B cell (primary cell): ENCODE measurements at regions not wholly inside any gene's neighbourhood (a gene's known extent, or its start where the extent isn't known, plus 50 kb on each side); places are given as distances from the start of the nearest gene placed in this dataset.

Source experiments
- EZH2 ChIP-seq: IDR thresholded peaks from 2 replicates; pipeline ENCODE4 v1.6.1; 2012; ENCODE audit warnings: borderline replicate concordance, low read depth, mild to moderate bottlenecking, moderate library complexity, low read length; ENCODE audit not compliant: insufficient read depth, poor library complexity, severe bottlenecking
- TF ChIP-seq, protein P1 (sequence below): fragments of 200-600 bp; IDR thresholded peaks from one replicate; pipeline ENCODE4 v1.8.0; 2022; ENCODE audit warnings: antibody characterized with exemption, mild to moderate bottlenecking

DNA sequence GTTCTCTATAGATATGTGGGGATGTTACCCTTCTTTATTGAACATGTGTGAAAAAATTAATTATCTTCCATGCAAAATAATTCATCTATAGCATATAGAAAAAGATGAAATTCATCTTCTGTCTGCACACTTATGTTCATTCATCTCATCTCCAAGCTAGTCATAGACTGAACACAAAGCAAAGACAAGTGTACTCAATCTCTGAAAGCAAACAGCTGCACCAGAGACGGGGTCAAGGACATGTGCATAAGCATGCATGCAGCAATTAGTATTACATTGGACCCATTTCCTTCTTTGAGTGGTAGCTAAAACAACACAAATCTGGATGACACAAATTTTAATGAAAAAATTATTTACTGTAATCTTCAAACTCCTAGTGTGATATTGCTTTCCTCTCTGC lies 547.0 kb upstream of the COX7C start:
- TF ChIP-seq, protein P1, sequence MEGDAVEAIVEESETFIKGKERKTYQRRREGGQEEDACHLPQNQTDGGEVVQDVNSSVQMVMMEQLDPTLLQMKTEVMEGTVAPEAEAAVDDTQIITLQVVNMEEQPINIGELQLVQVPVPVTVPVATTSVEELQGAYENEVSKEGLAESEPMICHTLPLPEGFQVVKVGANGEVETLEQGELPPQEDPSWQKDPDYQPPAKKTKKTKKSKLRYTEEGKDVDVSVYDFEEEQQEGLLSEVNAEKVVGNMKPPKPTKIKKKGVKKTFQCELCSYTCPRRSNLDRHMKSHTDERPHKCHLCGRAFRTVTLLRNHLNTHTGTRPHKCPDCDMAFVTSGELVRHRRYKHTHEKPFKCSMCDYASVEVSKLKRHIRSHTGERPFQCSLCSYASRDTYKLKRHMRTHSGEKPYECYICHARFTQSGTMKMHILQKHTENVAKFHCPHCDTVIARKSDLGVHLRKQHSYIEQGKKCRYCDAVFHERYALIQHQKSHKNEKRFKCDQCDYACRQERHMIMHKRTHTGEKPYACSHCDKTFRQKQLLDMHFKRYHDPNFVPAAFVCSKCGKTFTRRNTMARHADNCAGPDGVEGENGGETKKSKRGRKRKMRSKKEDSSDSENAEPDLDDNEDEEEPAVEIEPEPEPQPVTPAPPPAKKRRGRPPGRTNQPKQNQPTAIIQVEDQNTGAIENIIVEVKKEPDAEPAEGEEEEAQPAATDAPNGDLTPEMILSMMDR, result no peak
- TF ChIP-seq EZH2, result no peak
